Stimulated activated CD4-positive, alpha-beta T cell treated with anti-CD3 and anti-CD28 coated beads, Interleukin-4, amount 100 ng/mL, for 24 hours (primary cell): ENCODE measurements at regions not wholly inside any gene's neighbourhood (a gene's known extent, or its start where the extent isn't known, plus 50 kb on each side); places are given as distances from the start of the nearest gene placed in this dataset.

ENCODE experiments used
- DNase-seq: peaks from one replicate; pipeline ENCODE4 v3.0.0-alpha.2; 2020

DNA sequence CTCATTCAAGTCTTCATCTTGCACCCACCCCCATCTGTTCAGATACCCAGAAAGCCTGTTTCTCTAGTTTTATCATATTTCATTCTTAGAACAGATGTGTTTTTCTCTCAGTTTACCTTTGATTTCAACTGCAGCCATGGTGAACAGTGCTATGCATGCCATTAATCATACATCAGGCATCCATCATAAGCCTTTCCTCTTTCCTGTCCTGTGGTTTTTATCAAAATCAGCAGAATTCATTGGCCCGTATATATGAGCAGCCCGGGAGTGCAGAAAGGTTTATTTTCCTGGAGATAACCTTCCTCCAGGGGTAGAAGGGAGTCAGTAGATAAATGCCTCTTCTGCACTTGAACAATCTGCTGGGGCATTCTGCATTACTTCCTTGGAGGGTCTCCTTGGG, 65.7 kb downstream of the IL21 start:
- DNase-seq: no peak

DNA sequence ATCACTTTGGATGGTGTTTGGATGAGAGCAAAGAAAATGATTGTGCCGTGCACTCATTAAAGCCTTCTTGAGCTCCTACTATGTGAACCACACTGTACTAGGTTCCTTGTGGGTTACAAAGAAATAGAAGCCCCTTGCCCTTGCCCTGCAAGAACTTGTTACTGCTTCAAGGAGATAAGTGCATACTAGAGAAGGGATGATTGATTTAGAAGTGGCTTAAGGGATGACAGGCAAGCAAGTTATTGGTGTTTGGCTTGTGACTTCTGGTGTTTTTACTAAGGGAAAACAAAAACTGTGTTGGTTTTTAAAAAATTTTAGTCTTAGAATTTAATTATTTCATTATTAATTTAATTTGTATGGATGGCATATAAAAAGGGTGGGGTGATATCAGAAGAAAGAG, 67.4 kb downstream of the IL21 start:
- DNase-seq: no peak

DNA sequence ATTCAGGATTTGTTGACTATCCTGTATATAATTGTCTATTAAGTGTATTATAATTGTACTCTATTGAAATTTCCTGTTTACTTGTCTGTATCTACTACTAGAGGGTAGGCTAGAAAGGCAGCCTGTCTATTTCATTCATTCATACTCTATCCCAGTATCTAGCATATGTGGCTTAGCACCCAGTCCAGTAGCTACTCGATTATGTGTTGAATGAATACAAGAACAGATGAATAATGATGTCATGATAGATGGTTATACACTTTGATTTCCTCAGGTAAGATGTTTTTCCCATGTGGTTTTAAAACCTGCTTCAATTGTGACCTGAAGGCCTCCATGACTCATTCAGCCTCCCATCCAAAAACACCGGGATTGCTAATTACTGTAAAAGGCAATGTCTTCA, 68.0 kb downstream of the IL21 start:
- peak; percentile 30 for DNase-seq

DNA sequence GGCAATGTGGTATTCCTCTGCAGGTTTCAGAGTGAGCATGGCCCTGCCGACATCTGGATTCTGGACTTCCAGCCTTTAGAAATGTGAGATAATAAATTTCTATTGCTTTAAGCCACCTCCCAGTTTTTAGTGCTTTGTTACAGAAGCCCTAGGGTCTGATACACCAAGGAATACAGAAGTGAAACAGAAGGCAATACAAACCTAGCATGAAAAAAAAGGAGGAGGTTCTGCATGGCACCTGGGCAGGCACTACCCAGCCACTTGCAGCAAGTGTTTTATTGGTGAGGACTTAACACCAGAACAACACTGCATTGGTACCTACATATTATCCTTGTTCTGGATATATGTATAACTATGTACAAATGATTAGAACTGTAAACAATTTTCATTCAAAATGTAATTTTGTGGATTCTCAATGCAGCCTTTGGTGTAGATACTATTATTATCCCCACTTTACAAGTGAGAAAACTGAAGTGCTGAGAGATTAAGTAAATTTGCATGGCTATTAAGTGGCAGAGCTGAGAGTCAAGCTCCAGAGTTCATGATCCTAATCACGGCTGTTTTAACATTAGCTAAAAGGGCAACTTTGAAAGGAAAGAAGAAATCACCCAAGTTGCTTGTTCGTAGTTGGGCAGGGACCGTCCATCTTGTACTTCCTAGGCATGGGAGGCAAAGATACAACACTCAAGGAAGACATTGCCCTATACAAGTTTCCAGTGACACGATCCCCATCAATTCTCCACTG, 71.8 kb downstream of the IL21 start:
- DNase-seq: no peak

DNA sequence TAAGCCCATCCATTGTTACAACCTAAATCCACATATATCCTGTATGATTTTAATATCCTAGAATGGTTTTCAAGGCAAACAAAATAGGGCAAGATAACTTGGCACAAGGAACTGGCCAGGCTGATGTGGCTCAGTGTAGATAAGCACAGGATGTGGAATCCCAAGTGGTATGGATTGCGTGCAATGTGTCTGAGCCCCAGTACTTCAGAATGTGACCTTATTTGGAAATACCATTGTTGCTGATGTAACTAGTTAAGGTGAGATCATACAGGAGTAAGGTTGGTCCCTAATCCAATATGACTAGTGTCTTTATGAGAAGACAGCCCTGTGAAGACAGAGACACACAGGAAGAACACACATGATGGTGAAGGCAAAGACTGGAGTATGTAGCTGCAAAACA, 72.4 kb downstream of the IL21 start:
- DNase-seq: no peak

DNA sequence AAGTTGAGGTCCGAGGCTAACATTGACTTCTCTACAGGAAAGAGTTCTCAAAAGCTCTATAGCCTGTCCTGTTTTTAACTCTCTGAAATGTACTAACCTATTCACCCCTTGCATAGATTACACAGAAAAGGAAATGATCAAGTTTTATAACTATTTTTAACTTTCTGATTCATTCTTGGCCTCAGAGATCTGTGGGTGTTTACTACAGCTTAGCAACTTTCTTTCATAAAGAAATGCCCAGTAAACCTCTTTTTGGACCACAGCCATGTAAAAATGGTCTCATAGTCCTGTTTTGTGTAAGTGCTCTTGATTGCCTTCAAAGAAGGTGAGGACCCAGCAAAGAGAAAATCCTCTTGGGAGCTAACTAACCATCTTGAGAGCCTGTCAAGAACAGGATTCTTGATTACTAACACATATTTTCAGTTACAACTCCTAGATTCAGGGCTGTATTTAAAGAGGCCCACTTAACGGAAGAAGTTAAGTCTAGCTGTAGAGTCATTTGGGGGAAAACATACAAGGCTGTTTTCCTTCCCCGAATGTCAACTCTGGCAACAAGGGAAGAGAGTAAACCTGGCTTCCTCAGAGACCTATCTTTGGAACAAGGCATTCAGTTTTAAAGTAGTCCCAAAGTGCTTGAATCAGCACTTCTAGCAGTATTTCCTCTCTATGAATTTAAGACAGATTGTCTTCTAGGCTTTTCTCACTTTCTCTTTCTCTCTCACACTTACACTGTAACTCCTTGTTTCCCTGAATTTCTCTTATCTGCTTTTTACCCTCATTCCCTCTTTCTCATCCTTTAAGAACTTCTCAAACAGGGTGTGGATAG, 78.2 kb downstream of the IL21 start:
- peak; percentile 36 for DNase-seq

DNA sequence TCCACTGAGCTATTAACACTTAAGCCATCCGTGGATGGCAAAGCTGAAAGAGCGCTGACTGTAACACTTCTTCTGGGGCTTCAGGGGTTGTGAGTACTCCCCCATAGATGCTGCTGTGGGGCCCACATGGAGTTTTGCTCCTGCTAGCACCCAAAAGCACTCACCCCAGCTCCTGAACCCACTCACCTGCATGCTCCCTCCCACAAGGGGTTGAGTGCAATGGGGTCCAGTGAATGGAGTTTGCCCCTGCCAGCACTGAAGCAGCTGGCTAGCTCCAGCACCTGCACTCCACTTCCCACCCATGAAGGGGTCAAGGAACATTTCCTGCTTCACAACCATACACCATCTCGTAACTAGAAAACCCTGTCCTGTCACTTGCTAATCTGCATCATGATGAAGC, 78.9 kb downstream of the IL21 start:
- DNase-seq: no peak

DNA sequence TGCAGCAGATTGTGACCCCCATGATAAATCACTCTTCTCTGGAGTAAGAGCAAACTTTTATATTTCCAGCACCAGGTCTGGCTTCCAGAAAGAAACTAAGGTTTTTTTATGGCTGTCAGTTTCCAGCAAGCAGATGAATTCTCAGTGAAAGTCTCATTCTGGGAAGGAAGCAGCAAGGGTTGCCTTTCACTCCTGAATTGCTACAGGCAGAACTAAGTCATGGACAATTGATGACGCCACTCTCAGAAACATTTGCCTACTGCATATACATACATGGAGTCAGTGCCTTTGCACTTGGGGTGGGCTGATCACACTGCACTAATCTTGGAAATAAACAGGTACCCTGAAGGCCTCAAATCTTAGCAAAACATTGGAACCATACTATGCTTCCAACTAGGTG, 80.0 kb downstream of the IL21 start:
- no peak for DNase-seq

DNA sequence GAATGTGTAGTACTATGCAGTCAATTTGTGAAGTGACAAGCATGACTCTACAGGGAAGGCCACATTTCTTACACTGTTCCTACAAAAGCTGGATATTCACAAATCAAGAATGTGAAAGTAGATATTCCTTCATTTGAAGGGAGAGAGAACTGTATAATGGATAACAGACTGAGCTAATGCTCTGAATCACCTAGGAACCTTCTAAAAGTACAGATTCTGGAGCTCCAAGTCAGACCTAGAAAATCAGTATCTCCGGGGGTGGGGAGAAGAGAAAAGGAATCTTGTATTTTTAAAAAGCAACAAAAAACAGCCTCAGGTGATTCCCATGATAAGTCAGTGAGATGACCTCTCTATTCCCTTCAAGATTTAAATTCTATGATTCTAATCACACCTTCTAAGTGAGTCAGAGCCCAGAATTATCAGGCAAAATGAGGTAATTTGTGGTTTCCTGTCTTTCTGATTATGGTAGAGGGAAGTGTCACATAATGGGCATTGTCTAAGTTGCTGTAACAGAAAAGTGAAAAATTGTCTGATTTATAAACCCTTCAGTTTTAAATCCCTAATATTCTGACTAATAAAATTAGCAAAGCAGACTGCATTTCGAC, 80.9 kb downstream of the IL21 start:
- peak; percentile 32 for DNase-seq

DNA sequence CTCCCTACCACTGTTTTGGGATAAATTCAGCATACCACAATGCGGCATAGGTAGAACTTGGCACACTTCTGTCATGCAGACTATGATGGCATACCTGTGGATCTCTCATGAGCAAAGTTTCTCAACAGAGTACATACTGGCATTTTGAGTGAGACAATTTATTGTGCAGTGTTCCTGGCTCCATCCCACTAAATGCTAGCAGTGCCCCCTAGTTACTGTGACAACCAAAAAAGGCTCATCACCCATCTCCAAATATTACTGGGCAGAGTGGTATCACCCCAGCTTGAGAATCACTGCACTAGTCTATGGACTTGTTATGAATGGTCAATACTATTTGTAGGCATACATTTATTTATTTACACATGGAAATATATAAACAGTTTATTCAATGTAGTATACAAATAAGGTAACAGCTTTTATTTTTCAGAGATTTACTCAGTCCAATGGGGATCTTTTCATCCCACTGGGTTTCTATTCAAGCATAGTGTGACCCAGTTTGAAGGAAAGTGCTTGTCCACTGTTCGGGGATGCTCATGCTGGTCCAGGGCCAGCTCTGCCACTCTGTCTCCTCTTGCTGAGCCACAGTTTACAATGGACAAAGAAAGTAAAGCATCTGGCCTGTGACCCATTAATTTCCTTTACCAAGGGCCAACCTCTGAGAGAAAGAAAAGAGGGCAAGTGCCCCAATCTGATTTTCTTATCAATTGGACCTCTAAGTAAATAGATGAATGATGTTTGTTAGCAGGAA, 81.0 kb upstream of the IL2 start:
- no peak for DNase-seq

DNA sequence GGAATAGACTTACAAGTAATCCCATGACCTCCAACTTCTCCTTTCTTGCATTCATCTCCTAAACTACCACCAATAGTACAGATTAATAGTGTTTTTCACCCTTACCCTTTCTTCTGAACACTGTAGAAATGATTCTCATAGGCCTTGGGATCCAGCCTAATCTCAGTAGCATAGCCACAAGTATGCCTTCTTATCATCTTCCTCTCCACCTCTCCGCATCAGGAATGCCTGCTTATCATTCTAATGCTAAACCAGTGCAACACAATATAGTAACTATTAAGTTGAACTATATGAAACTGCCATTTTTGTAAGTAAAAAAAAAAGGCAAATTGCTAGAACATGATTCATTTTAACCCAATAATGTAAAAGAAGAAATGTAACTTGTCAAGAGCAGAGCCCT, 79.5 kb upstream of the IL2 start:
- no peak for DNase-seq

DNA sequence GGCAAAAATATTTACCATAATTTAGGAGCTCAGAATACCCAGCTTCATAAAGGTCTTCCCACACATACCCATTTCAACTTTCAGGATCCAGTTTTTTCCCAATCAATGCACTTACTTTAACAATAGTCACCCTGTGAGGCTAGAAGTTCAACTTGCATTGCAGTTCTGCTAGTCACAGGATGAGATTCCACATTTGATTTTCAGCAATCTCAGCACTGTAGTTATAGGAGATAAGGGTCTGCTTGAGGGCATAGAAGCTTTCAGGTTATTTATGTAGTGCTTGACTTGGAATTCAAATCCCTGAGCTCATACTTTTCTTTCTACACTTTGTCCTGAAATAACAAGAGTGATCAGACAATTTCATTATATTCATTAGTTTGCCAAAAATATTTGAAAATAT, 78.3 kb upstream of the IL2 start:
- no peak for DNase-seq

DNA sequence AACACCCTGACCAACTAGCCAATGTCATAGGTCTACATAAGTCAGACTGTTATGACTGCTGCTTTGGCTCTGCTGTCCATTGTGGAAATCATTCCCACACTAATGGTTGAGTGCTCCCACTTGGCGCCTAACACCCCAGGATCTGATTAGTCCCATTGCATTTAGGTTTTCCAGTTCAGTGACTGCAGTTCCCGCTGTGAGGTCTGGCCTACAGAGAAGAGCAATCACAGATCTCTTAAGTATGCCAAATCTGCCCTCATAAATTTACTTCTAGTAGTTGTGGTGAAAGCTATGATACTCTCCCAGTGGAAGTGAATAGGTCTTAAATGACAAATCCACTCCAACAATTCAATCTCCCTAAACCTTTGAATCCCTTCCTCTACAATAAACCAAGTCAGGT, 77.3 kb upstream of the IL2 start:
- DNase-seq: no peak

DNA sequence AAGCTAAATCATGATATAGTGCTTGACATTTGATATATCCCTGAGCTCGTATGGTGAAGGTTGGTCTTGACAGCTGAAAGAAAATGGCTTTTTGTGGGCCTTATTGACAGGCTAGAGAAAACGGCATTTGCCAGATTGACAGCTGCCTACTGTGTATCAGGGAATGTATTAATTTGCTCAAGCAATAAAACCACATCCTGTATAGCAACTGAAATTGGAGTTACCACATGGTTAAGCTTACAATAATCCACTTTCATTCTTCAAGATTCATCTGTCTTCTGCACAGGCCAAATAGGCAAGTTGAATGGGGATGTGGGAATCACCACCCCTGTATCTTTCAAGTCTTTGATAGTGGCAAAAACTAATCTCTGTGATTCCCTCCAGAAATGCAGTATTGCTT, 76.2 kb upstream of the IL2 start:
- DNase-seq: no peak

DNA sequence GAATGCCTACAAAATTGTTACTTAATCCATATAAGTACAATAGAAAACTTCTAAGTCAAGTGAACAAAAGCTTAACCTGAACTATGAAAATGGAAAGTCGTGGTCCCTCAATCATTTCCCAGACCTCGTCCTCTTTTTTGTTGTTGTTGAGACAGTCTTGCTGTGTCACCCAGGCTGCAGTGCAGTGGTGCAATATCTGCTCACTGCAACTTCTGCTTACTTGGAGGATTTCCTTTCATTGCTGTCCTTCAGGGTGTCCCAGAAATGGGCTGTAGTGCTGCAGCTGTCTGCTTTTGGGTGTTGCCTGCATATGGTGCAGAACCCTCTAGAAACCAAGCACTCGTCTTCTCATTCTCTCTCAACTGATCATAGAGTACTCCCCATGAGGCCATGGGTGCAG, 75.0 kb upstream of the IL2 start:
- DNase-seq: no peak

DNA sequence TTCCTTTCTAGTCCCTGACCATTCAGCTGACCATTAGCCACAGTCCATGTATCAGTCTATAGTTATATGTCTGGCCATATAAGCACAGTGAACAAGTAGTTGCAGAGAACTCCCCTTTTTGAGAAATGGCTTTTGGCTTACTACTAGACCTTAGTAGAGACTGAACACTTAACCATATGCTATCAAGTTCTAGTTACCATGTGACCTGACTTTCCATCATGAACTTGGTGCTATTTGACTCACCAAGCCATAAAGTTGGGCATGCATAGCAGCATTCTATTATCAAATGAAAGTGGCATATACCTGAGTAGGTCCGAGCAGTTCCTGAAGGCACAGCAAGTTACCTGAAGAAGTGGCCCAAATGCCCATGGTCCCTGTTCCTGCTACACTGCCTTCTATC, 74.5 kb upstream of the IL2 start:
- no peak for DNase-seq

DNA sequence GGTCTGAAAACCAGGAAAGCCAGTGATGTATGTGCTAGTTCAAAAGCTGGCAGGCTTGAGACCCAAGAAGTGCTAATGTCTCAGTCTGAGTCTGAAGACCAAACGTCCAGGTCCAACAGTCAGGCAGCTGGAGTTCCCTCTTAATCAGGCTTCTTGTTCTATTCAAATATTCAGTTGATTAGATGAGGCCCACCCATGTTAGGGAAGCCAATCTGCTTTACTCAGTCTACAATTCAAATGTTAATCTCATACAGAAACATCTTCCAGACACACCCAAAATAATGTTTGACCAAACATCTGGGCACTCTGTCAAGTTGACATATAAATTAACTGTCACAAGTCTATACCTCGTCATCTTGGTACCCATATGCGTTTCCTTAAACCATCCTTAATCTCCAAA, 72.4 kb upstream of the IL2 start:
- no peak for DNase-seq

DNA sequence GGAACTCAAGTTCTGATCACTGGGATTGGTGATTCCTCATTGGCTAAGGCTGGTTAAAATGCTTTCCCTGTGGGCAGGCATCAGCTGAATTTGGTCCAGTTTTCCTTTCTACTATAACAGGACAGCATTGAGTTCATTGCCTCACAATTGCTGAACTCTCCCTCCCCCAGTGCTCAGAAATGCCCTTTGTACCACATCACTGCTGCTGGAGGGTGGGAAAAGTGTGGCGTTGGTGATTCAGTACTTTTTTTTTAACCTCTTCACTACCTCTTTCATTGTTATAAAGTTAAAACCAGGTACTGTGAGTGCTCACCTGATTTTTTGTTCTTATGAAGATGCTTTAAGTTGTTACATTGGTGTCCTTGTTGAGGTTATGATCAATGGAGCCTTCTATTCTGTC, 69.3 kb upstream of the IL2 start:
- DNase-seq: no peak

DNA sequence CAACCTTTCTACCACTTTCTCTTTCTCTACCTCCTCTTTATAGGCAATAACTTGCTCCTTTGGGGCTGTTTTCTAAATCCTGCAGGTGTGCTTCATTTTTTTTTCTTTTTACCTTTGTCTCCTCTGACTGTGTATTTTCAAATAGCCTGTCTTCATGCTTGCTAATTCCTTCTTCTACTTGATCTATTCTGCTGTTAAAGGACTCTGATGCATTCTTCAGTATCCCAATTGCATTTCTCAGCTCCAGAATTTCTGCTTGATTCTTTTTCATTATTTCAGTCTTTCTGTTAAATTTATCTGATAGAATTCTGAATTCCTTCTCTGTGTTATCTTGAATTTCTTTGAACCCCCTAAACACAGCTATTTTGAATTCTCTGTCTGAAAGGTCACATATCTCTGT, 67.7 kb upstream of the IL2 start:
- DNase-seq: no peak

DNA sequence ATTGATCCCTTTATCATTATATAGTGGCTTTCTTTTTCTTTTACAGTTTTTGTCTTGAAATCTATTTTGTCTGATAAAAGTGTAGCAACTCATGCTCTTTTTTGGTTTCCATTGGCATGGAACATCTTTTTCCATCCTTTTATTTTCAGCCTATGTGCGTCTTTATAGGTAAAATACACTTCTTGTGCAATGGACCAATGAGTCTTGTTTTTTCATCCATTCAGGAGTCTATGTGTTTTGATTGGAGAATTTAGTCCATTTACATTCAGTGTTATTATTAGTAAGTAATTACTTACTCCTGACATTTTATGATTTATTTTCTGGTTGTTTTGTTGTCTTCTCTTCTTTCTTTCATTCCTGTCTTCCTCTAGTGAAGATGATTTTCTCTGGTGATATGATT, 66.4 kb upstream of the IL2 start:
- no peak for DNase-seq

DNA sequence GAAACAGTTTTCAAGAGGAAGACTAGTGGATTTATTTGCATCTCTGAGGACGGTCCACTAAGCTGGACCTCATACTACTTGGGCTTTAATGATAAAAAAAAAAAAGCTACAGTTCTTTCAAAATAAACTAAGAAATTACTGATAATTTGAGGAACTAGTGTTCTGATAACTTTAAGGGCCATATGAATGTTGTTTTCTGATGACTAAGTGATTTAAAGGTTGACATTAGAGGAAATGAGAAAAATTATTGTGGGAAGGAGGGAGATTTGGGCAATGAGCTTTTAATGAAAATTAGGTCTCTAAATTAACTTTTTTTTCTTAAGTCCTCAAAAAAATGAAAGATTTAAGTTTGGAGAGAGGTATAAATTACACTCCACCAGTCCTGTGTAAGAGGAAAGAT, 60.8 kb upstream of the IL2 start:
- DNase-seq: no peak

DNA sequence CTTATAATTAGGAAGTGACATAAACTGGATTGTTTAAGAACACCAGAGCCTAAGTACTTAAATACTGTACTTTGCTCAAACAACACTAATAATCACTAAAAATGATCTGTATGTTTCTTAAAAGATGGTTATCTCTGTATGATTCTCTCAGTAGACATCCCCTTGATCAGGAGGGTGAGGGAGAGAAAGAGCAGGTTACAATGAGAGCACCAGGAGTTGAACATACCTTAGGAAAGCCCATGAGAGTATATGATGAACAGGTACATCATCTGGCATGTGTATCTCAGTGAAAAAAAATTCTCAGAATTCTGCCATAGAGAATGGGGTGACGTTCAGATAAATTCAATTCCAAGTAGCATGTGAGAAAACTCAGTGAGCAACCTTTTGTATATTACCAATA, 59.9 kb upstream of the IL2 start:
- DNase-seq: no peak

DNA sequence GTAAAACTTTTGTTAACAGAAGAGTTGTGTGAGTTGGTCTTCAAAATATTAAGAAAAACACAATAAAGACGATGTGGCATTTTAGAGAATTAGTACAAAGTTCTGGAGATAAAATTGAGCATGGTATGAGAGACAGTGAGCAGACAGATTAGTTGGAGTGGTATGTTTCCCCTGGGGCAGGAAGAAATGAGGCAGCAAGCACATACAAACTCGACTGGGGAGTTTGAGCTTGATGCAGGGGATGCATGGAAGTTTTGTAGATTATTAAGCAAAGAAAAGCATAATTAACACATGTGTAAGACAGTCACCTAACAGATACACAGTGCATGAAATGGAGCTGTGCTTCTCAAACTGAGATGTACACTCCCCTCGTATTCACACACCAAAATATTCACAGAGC, 58.1 kb upstream of the IL2 start:
- DNase-seq: no peak

DNA sequence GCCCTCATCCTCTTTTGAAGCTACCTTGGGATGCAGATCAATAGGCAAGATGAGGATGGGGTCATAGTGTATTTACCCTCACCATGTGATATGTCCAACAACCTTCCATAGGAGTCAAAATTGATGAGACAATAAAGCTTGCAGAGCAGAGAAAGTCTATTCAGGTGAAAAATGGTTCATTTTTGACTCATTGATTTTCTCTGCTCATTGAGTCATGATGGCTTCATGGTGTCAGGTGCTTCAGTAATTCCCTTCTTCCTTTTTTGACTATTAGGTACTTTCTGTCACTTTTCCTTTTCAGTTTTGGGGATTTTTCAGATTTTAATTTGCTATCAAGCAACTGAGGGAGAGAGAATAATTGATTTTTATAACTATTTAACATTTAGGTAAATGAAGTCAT, 55.9 kb upstream of the IL2 start:
- DNase-seq: no peak
